Stimulated activated CD8-positive, alpha-beta memory T cell treated with anti-CD3 and anti-CD28 coated beads, Interleukin-4, amount 100 ng/mL, for 1 hour (primary cell): ENCODE measurements at regions not wholly inside any gene's neighbourhood (a gene's known extent, or its start where the extent isn't known, plus 50 kb on each side); places are given as distances from the start of the nearest gene placed in this dataset.
A peak's percentile ranks its signal among the peaks of the same experiment; 100 is the strongest.
"Not testable (repeated sequence)": the region's sequence is repeated elsewhere in the genome, so short reads cannot be mapped to it uniquely, and the experiment has no call there.

Experiments
- DNase-seq, 2 donors: peaks; one replicate each; pipeline ENCODE4 v3.0.0-alpha.2; 2020; ENCODE audit warnings: low read depth in 2 of 2, low spot score in 1 of 2

DNA sequence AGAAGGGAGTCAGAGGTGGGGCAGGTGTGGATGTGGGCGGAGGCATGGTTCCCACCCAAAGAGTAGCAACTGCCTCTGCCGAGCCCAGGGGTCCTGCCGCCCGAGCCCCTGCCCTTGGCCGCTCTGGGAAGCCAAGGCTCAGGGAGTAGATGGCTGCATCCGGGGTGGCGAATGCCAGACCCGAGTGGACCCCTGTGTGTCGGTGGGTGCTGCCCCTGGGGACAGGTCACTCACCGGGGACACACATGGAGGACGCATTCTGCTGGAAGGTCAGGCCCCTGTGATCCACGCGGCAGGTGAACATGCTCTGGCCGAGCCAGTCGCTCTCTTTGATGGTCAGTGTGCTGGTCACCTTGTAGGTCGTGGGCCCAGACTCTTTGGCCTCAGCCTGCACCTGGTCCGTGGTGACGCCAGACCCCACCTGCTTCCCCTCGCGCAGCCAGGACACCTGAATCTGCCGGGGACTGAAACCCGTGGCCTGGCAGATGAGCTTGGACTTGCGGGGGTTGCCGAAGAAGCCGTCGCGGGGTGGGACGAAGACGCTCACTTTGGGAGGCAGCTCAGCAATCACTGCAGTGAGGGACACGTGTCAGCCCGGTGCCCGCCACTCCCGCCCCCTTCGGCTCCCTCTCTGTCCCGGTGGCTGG is 329.0 kb downstream of the TMEM121 start:
- DNase-seq: no peak

DNA sequence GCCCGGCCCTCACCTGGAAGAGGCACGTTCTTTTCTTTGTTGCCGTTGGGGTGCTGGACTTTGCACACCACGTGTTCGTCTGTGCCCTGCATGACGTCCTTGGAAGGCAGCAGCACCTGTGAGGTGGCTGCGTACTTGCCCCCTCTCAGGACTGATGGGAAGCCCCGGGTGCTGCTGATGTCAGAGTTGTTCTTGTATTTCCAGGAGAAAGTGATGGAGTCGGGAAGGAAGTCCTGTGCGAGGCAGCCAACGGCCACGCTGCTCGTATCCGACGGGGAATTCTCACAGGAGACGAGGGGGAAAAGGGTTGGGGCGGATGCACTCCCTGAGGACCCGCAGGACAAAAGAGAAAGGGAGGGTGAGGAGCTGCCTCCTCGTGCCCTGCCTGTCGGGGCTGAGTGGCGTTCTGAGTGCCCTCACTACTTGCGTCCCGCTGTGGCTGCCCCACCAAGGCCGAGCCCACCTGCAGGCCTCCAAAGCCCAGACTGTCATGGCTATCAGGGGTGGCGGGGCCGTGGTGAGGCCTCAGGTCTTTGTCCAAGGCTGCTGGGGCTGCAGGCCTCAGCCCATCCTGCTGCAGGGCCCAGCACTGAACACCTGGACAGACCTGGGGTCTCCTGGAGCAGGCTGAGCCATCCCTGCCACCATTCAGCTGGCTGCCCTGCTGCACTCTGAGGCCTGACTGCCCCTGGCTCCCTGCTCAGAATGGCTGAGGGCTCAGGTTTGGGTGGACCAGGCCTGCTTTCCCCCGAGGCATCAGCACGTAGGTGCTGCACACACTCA is 329.7 kb downstream of the TMEM121 start:
- DNase-seq: no peak

DNA sequence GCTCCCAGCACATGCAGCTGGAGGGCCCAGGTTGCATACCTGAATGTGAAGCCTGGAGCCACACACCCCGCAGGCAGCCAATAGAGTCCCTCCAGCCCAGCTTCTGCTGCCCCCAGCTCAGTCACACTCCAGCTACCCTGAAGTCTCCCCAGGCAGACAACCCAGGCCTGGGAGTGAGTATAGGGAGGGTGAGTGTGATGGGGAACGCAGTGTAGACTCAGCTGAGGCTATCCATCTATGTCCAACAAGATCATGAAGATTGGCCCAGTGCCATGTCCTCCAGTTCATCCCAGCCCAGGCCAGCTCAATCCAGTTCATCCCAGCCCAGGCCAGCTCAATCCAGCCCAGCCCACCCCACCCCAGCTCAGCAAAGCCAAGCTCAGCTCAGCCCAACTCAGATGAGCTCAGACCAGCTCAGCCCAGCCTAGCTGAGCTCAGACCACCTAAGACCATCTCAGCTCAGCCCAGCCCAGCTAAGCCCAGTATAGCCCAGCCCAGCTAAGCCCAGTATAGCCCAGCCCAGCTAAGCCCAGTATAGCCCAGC is 330.4 kb downstream of the TMEM121 start:
- no peak for DNase-seq

DNA sequence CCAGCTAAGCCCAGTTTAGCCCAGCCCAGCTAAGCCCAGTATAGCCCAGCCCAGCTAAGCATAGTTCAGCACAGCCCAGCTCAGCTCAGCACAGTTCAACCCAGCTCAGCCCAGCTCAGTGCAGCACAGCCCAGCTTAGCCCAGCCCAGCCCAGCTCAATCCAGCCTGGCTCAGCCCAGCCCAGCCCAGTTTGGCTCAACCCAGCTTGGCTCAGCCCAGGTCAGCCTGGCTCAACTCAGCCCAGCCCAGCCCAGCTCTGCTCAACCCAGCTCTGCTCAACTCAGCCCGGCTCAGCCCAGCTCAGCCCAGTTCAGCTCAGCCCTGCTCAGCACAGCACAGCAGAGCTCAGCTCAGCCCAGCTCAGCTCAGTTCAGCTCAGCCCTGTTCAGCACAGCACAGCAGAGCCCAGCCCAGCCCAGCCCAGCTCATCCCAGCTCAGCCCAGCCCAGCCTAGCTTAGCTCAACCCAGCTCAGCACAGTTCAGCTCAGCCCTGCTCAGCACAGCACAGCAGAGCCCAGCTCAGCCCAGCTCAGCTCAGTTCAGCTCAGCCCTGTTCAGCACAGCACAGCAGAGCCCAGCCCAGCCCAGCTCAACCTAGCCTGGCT is 330.9 kb downstream of the TMEM121 start:
- DNase-seq: no peak

DNA sequence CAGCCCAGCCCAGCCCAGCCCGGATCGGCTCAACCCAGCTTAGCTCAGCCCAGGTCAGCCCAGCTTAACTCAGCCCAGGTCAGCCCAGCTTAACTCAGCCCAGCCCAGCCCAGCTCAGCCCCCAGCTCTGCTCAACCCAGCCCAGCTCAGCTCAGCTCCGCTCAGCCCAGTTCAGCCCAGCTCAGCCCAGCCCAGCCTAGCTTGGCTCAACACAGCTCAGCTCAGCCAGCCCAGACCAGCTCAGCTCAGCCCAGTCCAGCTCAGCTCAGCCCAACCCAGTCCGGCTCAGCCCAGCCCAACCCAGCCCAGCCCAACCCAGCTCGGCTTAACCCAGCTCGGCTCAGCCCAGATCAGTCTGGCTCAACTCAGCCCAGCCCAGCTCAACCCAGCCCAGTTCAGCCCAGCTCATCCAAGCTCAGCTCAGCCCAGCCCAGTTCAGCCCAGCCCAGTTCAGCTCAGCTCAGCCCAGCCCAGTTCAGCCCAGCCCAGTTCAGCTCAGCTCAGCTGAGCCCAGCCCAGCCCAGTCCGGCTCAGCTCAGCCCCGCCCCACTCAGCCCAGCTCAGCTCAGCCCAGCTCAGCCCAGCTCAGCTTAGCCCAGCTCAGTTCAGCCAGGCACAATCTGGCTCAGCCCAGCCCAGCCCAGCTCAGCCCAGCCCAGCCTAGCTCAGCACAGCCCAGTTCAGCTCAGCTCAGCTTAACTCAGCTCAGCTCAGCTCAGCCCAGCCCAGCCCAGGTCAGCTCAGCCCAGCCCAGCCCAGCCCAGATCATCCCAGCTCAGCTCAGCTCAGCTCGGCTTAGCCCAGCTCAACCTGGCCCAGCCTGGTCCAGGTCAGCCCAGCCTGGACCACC is 331.7 kb downstream of the TMEM121 start:
- DNase-seq: no peak

DNA sequence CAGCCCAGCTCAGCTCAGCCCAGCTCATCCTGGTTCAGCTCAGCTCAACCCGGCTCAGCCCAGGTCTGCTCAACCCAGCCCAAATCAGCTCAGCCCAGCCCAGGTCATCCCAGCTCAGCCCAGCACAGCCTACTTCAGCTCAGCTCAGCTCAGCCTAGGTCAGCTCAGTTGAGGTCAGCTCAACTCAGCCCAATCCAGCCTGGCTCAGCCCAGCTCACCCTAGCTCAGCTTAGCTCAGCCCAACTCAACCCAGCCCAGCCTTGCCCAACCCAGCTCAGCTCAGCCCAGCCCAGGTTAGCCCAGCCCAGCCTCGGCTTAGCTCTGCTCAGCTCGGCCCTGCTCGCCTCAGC is 332.3 kb downstream of the TMEM121 start:
- no peak for DNase-seq

DNA sequence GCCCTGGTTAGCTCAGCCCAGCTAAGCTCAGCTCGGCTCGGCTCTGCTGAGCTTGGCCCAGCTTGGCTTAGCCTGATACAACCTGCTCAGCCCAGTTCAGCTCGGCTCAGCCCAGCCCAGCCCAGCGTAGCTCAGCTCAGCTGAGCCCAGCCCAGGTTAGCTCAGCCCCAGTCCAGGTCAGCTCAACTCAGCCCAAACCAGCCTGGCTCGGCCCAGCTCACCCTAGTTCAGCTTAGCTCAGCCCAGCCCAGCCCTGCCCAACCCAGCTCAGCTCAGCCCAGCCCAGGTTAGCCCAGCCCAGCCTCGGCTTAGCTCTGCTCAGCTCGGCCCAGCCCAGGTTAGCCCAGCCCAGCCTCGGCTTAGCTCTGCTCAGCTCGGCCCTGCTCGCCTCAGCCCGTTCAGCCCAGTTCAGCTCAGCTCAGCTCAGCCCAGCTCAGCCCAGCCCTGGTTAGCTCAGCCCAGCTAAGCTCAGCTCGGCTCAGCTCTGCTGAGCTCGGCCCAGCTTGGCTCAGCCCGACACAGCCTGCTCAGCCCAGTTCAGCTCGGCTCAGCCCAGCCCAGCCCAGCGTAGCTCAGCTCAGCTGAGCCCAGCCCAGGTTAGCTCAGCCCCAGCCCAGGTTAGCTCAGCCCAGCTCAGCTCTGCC is 332.8 kb downstream of the TMEM121 start:
- DNase-seq: not testable (repeated sequence)

DNA sequence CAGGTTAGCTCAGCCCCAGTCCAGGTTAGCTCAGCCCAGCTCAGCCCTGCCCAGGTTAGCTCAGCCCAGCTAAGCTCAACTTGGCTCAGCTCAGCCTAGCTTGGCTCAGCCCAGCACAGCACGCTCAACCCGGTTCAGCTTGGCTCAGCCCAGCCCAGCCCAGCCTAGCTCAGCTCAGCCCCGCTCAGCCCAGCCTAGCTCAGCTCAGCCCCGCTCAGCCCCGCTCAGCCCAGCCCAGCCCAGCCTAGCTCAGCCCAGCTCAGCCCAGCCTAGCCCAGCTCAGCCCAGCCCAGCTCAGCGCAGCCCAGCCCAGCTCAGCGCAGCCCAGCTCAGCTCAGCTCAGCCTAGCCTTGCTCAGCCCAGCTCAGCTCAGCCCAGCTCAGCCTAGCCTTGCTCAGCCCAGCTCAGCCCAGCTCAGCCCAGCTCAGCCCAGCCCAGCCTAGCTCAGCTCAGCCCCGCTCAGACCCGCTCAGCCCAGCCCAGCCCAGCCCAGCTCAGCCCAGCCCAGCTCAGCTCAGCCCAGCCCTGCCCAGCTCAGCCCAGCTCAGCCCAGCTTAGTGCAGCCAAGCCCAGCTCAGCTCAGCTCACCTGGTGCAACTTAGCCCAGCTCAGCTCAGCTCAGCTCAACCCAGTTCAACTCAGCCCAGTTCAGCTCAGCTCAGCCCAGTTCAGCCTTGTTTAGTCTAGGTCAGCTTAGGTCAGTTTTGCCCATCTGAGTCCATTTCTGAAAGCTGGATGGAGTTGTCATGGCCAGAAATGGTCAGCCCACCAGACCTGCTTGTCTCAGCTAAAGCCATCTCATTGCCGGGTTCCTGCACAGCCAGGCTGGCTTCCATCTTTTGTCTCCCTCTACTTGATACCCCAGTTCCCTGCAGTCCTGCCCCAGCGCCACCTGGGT is 333.6 kb downstream of the TMEM121 start:
- DNase-seq: peak in 1 of 2 donors; percentile 14

DNA sequence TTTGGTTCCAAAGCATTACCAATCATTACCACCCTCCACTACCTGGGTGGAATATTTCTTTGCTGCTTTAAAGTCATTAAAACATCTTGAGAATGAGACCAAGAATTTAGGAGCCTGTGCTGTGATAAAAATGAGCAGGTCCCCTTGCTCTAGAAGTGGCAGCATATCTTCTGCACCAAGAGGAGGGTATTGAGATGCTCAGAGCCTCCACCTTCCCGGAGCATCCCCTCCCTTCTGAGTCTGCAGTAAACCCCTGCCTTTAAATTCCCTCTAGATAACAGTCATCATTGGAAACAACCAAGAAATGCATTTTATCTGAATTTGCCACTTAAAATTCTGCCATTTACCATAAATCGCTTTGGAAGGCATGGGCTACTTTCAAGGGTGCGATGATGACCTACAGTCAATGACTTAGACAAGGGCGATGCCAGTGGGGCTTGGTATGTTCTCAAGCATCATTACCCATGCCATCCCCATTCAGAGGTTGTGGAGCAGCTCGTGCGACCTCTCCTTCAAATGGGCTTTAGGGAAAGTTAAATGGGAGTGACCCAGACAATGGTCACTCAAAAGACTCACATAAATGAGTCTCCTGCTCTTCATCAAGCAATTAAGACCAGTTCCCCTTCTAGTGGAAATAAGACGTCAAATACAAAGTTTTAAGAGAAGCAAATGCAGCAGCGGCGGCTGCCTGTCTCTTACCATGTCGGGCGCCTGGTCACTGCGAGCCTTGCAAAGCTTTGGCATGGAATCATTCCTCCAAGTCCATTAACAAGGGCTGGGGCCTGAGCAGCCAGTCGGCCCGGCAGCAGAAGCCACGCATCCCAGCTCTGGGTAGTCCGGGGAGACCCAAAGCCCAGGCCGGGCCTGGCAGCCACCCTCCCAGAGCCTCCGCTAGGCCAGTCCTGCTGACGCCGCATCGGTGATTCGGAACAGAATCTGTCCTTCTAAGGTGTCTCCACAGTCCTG is 334.5 kb downstream of the TMEM121 start:
- no peak for DNase-seq

DNA sequence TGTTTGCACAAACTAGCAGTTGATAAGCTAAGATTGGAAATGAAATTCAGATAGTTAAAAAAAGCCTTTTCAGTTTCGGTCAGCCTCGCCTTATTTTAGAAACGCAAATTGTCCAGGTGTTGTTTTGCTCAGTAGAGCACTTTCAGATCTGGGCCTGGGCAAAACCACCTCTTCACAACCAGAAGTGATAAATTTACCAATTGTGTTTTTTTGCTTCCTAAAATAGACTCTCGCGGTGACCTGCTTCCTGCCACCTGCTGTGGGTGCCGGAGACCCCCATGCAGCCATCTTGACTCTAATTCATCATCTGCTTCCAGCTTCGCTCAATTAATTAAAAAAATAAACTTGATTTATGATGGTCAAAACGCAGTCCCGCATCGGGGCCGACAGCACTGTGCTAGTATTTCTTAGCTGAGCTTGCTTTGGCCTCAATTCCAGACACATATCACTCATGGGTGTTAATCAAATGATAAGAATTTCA is 335.6 kb downstream of the TMEM121 start:
- no peak for DNase-seq

DNA sequence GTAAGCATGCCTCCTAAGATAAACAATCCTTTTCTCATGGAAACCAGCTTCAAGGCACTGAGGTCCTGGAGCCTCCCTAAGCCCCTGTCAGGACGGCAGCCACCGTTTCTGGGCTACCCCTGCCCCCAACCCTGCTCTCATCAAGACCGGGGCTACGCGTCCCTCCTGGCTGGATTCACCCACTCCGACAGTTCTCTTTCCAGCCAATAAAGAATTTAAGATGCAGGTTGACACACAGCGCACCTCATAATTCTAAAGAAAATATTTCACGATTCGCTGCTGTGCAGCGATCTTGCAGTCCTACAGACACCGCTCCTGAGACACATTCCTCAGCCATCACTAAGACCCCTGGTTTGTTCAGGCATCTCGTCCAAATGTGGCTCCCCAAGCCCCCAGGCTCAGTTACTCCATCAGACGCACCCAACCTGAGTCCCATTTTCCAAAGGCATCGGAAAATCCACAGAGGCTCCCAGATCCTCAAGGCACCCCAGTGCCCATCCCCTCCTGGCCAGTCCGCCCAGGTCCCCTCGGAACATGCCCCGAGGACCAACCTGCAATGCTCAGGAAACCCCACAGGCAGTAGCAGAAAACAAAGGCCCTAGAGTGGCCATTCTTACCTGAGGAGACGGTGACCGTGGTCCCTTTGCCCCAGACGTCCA is 336.3 kb downstream of the TMEM121 start:
- DNase-seq: no peak

DNA sequence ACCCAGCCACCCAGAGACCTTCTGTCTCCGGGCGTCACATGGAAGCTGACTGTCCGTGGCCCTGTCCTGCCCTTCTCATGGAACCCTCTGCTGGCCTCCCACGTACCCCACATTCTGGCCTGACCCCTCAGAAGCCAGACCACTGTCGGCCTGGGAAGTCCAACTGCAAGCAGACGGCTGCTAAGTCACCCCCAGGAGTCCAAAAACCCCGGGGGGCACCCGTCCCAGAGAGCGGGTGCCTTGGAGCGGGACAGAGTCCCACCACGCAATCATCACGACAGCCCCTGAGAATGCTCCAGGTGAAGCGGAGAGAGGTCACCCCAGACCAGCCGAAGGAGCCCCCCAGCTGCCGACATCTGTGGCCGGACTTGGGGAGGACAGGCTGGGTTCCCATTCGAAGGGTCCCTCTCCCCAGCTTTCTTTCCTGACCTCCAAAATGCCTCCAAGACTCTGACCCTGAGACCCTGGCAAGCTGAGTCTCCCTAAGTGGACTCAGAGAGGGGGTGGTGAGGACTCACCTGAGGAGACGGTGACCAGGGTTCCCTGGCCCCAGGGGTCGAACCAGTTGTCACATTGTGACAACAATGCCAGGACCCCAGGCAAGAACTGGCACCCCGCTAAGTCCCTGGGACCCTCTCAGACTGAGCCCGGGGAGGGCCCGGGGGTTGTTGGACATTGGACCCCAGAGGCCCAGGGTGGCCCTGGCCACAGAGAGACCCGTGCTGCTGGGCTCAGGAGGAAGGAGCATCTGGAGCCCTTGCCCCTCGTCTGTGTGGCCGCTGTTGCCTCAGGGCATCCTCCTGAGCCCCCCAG is 337.1 kb downstream of the TMEM121 start:
- DNase-seq: no peak

DNA sequence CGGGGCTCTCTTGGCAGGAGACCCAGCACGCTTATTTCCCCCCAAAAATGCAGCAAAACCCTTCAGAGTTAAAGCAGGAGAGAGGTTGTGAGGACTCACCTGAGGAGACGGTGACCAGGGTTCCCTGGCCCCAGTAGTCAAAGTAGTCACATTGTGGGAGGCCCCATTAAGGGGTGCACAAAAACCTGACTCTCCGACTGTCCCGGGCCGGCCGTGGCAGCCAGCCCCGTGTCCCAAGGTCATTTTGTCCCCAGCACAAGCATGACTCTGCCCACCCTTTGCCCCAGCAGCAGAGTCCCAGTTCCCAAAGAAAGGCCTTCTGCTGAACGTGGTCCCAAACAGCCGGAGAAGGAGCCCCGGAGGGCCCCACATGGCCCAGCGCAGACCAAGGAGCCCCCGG is 337.7 kb downstream of the TMEM121 start:
- DNase-seq: no peak

DNA sequence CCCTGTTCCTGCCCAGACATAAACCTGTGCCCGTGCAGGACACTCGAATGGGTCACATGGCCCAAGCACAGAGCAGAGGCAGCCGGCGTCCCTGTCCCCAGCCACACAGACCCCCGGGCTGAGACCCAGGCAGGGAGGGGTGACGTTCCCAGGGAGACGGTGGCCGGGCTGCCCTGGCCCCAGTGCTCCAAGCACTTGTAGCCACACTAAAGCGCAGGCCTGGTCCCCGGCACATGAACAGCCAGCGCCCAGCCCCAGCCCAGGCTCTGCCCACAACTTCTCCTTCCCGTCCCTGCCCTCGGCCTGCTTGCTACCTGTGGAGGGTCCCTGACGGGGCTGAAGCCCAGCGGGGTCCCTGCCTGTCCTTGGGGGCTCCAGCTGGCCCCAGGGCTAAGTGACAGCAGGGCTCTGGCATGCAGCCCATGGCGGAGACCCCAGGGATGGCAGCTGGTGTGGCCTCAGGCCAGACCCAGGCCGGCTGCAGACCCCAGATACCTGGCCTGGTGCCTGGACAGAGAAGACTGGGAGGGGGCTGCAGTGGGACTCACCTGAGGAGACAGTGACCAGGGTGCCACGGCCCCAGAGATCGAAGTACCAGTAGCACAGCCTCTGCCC is 338.4 kb downstream of the TMEM121 start:
- no peak for DNase-seq

DNA sequence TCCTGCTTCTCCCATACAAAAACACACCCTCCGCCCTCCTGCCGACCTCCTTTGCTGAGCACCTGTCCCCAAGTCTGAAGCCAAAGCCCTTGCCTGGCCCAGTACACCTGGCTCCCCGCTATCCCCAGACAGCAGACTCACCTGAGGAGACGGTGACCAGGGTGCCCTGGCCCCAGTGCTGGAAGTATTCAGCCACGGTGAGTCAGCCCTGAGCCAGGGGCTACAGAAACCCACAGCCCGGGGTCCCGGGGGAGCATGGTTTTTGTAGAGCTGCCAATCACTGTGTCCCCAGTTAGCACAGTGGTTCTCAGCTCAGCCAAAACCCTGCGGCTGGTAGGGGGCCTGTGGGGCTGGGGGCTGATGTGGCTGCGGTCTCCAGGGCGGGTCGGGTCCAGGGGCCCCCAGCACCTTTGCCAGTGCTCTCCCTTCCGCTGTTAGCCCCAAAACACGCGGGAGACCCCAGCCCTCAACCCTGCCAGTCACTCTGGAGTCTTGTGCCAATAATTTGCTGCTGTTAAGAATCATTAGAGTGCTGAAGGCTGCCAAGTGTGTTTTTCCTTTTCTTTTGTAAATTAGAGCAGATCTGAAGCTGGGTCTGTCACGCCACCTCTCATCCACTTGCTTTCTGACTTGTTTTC is 339.0 kb downstream of the TMEM121 start:
- DNase-seq: no peak
